Activated naive CD8-positive, alpha-beta T cell (primary cell): ENCODE measurements at regions not wholly inside any gene's neighbourhood (a gene's known extent, or its start where the extent isn't known, plus 50 kb on each side); places are given as distances from the start of the nearest gene placed in this dataset.

ENCODE experiments used
- H3K27ac Mint-ChIP-seq: one replicate; pipeline ENCODE4 v1.8.0; 2021; ENCODE audit warnings: mixed read lengths
- H3K27me3 Mint-ChIP-seq: one replicate; pipeline ENCODE4 v1.8.0; 2021; ENCODE audit warnings: mixed read lengths
- H3K36me3 Mint-ChIP-seq: one replicate; pipeline ENCODE4 v1.8.0; 2021; ENCODE audit warnings: mixed read lengths
- H3K4me1 Mint-ChIP-seq: one replicate; pipeline ENCODE4 v1.8.0; 2021; ENCODE audit warnings: low read depth, mixed read lengths
- H3K4me3 Mint-ChIP-seq: one replicate; pipeline ENCODE4 v1.8.0; 2021; ENCODE audit warnings: mild to moderate bottlenecking, mixed read lengths
- H3K9me3 Mint-ChIP-seq: one replicate; pipeline ENCODE4 v1.8.0; 2021; ENCODE audit warnings: low read depth, mixed read lengths

DNA sequence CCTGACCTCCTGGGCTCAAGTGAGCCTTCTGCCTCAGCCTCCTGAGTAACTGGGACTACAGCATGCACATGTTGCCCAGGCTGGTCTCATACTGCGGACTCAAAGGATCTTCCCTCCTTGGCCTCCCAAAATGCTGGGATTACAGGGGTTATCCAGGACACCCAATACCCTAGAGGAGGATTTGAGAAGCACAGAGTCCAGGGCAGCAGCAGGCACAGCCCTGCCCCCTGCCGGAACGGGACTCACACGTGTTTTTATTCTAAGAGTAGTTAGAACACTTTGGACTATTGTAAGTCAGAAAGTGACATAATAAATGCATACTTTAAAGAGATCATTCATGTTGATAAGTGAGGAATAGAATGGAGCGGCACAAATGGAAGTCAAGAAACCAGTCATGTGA is 80.2 kb downstream of the C6orf118 start:
- peaks cover 16% of the 10 kb centered on the region for H3K9me3 Mint-ChIP-seq
- H3K27ac Mint-ChIP-seq: no peak overlapping the region
- H3K4me3 Mint-ChIP-seq: no peak overlapping the region
- no peaks in the 10 kb centered on the region for H3K36me3 Mint-ChIP-seq
- H3K27me3 Mint-ChIP-seq: no peaks in the 10 kb centered on the region
- H3K4me1 Mint-ChIP-seq: no peaks in the 10 kb centered on the region

GRCh38 chr6:165227644-165228329 is 81.6 kb downstream of the C6orf118 start:
- Mint-ChIP-seq H3K27ac (no peak overlapping the region), H3K27me3 (no peaks in the 10 kb centered on the region), H3K4me1 (no peaks in the 10 kb centered on the region), H3K4me3 (no peak overlapping the region), H3K36me3 (no peaks in the 10 kb centered on the region), H3K9me3 (peaks cover 16% of the 10 kb centered on the region)

GRCh38 chr6:165223736-165224135 is 85.7 kb downstream of the C6orf118 start:
- no peaks in the 10 kb centered on the region for H3K36me3 Mint-ChIP-seq
- H3K9me3 Mint-ChIP-seq: peaks cover 16% of the 10 kb centered on the region
- no peak overlapping the region for H3K4me3 Mint-ChIP-seq
- H3K27me3 Mint-ChIP-seq: no peaks in the 10 kb centered on the region
- H3K27ac Mint-ChIP-seq: no peak overlapping the region
- no peaks in the 10 kb centered on the region for H3K4me1 Mint-ChIP-seq

DNA sequence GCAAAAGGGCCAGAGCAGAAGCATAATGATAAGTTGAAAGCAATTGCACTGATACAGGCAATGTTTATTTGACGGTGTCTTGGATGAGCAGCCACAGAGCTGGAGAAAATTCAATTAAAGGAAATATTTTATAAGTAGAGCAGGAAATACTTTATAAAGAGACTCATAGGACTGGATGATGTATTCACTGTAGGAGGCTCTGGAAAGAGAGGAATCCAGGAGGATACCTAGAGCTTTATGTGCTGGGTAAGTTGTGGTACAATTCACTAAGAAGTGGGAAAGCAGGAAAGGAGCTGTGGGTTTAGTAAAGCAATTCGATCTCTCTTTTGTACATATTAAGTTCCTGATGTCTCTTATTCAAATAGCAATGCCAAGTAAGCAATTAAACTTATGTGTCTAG is 86.3 kb downstream of the C6orf118 start:
- H3K27ac Mint-ChIP-seq: no peak overlapping the region
- no peak overlapping the region for H3K4me3 Mint-ChIP-seq
- no peaks in the 10 kb centered on the region for H3K36me3 Mint-ChIP-seq
- no peaks in the 10 kb centered on the region for H3K4me1 Mint-ChIP-seq
- H3K9me3 Mint-ChIP-seq: peaks cover 16% of the 10 kb centered on the region
- H3K27me3 Mint-ChIP-seq: no peaks in the 10 kb centered on the region

- Mint-ChIP-seq H3K36me3 (no peaks in the 10 kb centered on the region), H3K4me1 (no peaks in the 10 kb centered on the region), H3K4me3 (no peak overlapping the region), H3K9me3 (peaks cover 13% of the 10 kb centered on the region), H3K27me3 (no peaks in the 10 kb centered on the region), H3K27ac (no peak overlapping the region)
Observed at GRCh38 chr6:165222315-165223025, 86.9 kb downstream of the C6orf118 start.

- Mint-ChIP-seq H3K9me3 (peaks cover 4% of the 10 kb centered on the region), H3K27ac (no peak overlapping the region), H3K27me3 (no peaks in the 10 kb centered on the region), H3K4me1 (no peaks in the 10 kb centered on the region), H3K4me3 (no peak overlapping the region), H3K36me3 (no peaks in the 10 kb centered on the region)
Observed at GRCh38 chr6:165220045-165220444, 89.4 kb downstream of the C6orf118 start.

GRCh38 chr6:165219629-165220028 is 89.8 kb downstream of the C6orf118 start:
- no peaks in the 10 kb centered on the region for H3K36me3 Mint-ChIP-seq
- H3K4me1 Mint-ChIP-seq: no peaks in the 10 kb centered on the region
- H3K27ac Mint-ChIP-seq: no peak overlapping the region
- no peaks in the 10 kb centered on the region for H3K27me3 Mint-ChIP-seq
- peaks cover 5% of the 10 kb centered on the region for H3K9me3 Mint-ChIP-seq
- no peak overlapping the region for H3K4me3 Mint-ChIP-seq

DNA sequence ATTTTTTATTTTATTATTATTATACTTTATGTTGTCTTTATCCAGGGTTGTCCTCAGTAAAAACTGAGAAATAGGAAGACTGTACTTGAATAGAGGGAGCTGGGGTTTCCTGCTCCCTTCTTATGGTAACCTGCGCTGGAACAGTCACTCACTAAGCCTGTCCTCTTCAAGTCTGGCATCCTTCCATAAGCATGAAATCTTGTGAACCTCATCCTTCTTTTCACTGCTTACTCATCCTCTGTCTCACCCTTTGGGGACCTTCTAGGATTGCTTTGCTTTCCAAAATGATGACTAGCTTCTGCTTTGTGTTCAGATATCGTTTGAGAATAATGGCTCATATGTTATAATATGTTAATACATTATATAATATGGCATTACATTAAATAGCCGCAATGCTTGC is 90.6 kb downstream of the C6orf118 start:
- no peaks in the 10 kb centered on the region for H3K27me3 Mint-ChIP-seq
- H3K4me3 Mint-ChIP-seq: no peak overlapping the region
- no peaks in the 10 kb centered on the region for H3K4me1 Mint-ChIP-seq
- peaks cover 5% of the 10 kb centered on the region for H3K9me3 Mint-ChIP-seq
- H3K27ac Mint-ChIP-seq: no peak overlapping the region
- no peaks in the 10 kb centered on the region for H3K36me3 Mint-ChIP-seq

GRCh38 chr6:165206798-165207197 is 102.6 kb downstream of the C6orf118 start:
- Mint-ChIP-seq H3K27me3 (no peaks in the 10 kb centered on the region), H3K36me3 (no peaks in the 10 kb centered on the region), H3K27ac (no peak overlapping the region), H3K9me3 (no peaks in the 10 kb centered on the region), H3K4me3 (no peak overlapping the region), H3K4me1 (no peaks in the 10 kb centered on the region)

DNA sequence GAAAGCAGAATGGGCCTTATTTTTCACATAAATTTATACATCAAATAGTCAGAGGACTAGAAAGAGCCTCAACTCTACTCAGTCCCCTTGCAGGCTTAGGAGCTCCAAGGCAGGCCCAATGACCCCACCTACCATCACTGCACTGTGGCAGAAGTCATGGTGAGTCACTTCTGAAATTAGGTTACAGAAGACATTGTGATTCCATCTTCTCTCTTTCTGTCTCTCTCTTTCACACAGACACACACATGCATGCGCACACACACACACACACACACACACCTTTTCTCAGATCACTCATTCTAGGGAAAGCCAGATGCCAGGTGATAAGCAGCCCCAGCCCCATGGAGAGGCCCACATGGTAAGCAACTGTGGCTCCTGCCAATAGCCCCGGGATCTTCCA is 103.8 kb downstream of the C6orf118 start:
- Mint-ChIP-seq H3K4me3 (no peak overlapping the region), H3K27me3 (no peaks in the 10 kb centered on the region), H3K4me1 (no peaks in the 10 kb centered on the region), H3K27ac (no peak overlapping the region), H3K36me3 (no peaks in the 10 kb centered on the region), H3K9me3 (no peaks in the 10 kb centered on the region)

DNA sequence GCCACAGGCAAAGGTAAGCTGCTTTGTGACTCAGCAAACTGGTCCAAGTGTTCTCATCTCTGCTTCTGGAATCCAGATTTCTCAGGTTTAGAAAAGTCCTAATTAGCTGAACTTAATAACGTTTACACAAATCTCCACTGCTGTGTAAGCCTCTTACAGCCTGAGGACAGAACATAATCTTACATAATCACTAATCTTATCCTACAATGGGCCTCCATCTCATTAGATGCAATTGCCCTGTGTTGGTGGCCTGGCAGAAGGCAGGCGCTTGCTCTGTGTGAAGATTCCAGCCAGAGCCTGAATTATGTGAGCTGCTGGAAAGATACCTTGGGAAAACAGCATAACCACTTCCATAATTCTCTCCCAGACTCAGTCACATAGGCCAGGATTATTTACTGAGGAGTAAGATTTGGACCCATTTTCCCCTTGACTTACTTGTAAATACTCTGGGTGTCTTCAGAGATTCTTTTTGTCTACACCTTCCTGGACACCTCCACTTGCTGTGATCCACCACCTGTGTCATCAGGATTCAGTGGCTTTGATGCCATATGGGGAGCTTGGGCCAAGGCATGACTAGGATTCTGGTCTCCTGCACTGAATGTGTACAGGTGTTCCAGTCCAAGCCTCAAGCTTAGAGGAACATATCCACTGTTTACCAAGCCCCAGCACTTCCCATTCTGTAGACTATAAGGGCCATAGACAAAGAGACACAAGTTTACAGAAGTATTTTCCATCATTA is 104.4 kb downstream of the C6orf118 start:
- Mint-ChIP-seq H3K4me1 (no peaks in the 10 kb centered on the region), H3K27ac (no peak overlapping the region), H3K4me3 (no peak overlapping the region), H3K9me3 (no peaks in the 10 kb centered on the region), H3K36me3 (no peaks in the 10 kb centered on the region), H3K27me3 (no peaks in the 10 kb centered on the region)

GRCh38 chr6:165200178-165200577 is 109.2 kb downstream of the C6orf118 start:
- Mint-ChIP-seq H3K4me3 (no peak overlapping the region), H3K27me3 (no peaks in the 10 kb centered on the region), H3K36me3 (no peaks in the 10 kb centered on the region), H3K27ac (no peak overlapping the region), H3K4me1 (no peaks in the 10 kb centered on the region), H3K9me3 (no peaks in the 10 kb centered on the region)

DNA sequence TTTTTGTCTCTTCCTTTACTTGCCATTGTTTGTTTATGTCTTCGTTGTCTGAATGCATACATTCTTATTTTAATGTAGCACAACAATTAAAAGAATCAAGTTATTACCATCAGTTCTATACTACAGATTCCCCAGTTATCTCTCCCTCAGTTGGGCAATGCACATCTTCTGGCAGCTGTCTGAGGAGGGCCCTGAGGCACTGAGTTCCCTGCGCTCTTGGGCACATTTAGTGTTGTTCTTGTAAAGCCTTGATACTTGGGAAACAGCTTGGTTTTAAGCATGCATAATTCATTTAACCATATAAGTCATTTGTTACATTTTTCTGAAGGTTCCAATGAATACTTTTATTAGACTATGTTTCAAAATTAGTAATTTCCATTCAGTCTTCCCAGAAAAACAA is 117.9 kb downstream of the C6orf118 start:
- Mint-ChIP-seq H3K4me3 (no peak overlapping the region), H3K27ac (no peak overlapping the region), H3K36me3 (no peaks in the 10 kb centered on the region), H3K4me1 (no peaks in the 10 kb centered on the region), H3K9me3 (no peaks in the 10 kb centered on the region), H3K27me3 (no peaks in the 10 kb centered on the region)

DNA sequence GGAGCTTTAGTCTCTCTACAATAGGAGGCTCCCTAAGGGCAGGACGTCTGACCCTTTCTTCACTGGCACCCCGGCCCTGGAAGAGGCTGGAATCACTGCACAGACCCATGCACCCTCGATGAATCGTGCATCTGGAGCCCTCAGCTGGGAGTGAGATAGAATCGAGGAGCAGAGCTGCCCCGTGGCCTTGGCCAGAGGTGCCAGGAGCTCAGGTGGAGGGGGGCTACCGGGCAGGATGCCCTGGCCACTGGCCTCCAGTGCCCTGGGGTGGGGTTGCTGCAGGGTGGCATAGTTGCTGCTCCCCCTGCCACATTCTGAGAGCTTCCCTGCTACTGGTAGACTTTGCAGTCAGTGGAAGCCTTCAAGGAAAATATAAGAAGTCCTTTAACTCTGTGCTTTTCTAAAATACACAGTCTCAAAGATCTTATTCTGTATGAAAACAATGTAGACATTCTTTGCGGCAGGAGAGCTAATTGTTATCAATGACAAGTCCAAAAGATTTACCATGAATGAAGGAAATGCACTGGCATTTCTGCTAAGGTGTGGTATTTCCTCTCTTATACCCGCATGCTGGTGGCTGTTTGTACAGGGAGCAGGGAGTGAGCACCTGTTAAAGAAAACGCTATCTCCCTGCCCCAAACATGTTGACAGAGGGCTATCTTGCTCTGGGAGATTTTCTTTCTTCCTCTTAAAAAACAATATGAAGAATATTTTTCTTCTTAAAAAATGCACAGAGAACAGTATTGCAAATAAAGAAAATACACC is 122.8 kb downstream of the C6orf118 start:
- no peaks in the 10 kb centered on the region for H3K4me1 Mint-ChIP-seq
- no peak overlapping the region for H3K4me3 Mint-ChIP-seq
- no peak overlapping the region for H3K27ac Mint-ChIP-seq
- no peaks in the 10 kb centered on the region for H3K36me3 Mint-ChIP-seq
- H3K9me3 Mint-ChIP-seq: peaks cover 2% of the 10 kb centered on the region
- no peaks in the 10 kb centered on the region for H3K27me3 Mint-ChIP-seq

DNA sequence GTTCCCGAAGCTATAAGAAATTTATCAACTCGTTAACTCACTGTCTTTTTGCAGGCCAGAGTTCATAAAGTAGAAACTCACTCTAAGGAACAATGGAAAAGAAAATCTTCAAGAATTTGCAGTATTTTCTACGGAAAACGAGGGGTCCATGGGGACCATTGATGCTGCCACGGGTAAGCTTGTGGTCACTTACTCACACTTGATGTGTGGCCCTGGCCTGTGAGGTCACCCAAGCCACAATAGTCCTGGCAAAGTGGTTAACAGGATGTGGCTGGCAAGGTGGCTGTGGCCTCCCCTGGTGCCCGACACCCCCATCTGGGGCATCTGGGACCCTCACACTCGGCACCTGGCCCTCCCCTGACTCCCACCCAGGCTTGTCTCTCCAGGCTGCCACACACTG is 123.4 kb downstream of the C6orf118 start:
- Mint-ChIP-seq H3K27ac (no peak overlapping the region), H3K27me3 (no peaks in the 10 kb centered on the region), H3K36me3 (no peaks in the 10 kb centered on the region), H3K4me3 (no peak overlapping the region), H3K4me1 (no peaks in the 10 kb centered on the region), H3K9me3 (peaks cover 5% of the 10 kb centered on the region)
